ENCODE measurements at regions not wholly inside any gene's neighbourhood (a gene's known extent, or its start where the extent isn't known, plus 50 kb on each side); places are given as distances from the start of the nearest gene placed in this dataset.

- H3K27ac ChIP-seq, result no peak overlapping the region
- no peaks in the 10 kb centered on the region for H3K79me2 ChIP-seq (ENCODE audit: low read depth)
- no peak overlapping the region for H2AFZ ChIP-seq (replicated peaks)
Observed at GRCh38 chr7:84370114-84370513, 175.5 kb upstream of the SEMA3A start.

GRCh38 chr7:84368122-84368521 is 173.5 kb upstream of the SEMA3A start:
- no peak overlapping the region for H3K9ac ChIP-seq
- TF ChIP-seq CTCF (IDR thresholded peaks at IDR 0.05) (no peak), EZH2phosphoT487 (IDR thresholded peaks at IDR 0.05) (no peak), EZH2 (IDR thresholded peaks at IDR 0.05) (no peak)

More at GRCh38 chr7:84370114-84370513, 175.5 kb upstream of the SEMA3A start:
- Histone ChIP-seq H4K20me1 (ENCODE audit: low read depth) (no peaks in the 10 kb centered on the region), H3K36me3 (no peaks in the 10 kb centered on the region), H3F3A (ENCODE audit: low read depth) (peaks cover 7% of the 10 kb centered on the region), H3K4me1 (peaks cover 11% of the 10 kb centered on the region), H3K4me2 (no peak overlapping the region), H3K9ac (no peak overlapping the region), H3K27me3 (no peaks in the 10 kb centered on the region), H3K4me3 (no peak overlapping the region), H3K9me3 (ENCODE audit: low read depth) (no peaks in the 10 kb centered on the region)
- no peak overlapping the region for H3K27ac Mint-ChIP-seq
- H3K36me3 Mint-ChIP-seq, result no peaks in the 10 kb centered on the region
- H3K27me3 Mint-ChIP-seq (ENCODE audit: insufficient read depth, low read depth), result peaks cover 6% of the 10 kb centered on the region
- peaks cover 6% of the 10 kb centered on the region for H3K4me1 Mint-ChIP-seq
- TF ChIP-seq CTCF (IDR thresholded peaks at IDR 0.05) (no peak), EZH2 (IDR thresholded peaks at IDR 0.05) (no peak), EZH2phosphoT487 (IDR thresholded peaks at IDR 0.05) (no peak)
- H3K9me3 Mint-ChIP-seq, result no peaks in the 10 kb centered on the region
- no peak overlapping the region for H3K4me3 Mint-ChIP-seq
- DNase-seq (ENCODE audit: low spot score), result no peak

GRCh38 chr7:84364708-84365107 is 170.1 kb upstream of the SEMA3A start:
- Histone ChIP-seq H2AFZ (replicated peaks) (peak overlapping the region; percentile 11), H3K79me2 (ENCODE audit: low read depth) (no peaks in the 10 kb centered on the region), H3K36me3 (no peaks in the 10 kb centered on the region), H3K27ac (no peak overlapping the region), H3K27me3 (no peaks in the 10 kb centered on the region), H3K4me1 (peaks cover 8% of the 10 kb centered on the region), H3K4me2 (no peak overlapping the region), H3K9ac (no peak overlapping the region), H4K20me1 (ENCODE audit: low read depth) (no peaks in the 10 kb centered on the region), H3K4me3 (no peak overlapping the region), H3K9me3 (ENCODE audit: low read depth) (no peaks in the 10 kb centered on the region), H3F3A (ENCODE audit: low read depth) (peaks cover 7% of the 10 kb centered on the region)
- no peak for TF ChIP-seq EZH2 (IDR thresholded peaks at IDR 0.05)
- no peak for TF ChIP-seq EZH2phosphoT487 (IDR thresholded peaks at IDR 0.05)
- TF ChIP-seq CTCF (IDR thresholded peaks at IDR 0.05), result no peak
- no peaks in the 10 kb centered on the region for H3K27me3 Mint-ChIP-seq (ENCODE audit: insufficient read depth, low read depth)
- DNase-seq (ENCODE audit: low spot score), result peak; percentile 12
- no peak overlapping the region for H3K4me3 Mint-ChIP-seq
- peaks cover 13% of the 10 kb centered on the region for H3K4me1 Mint-ChIP-seq
- no peaks in the 10 kb centered on the region for H3K36me3 Mint-ChIP-seq
- no peak overlapping the region for H3K27ac Mint-ChIP-seq
- no peaks in the 10 kb centered on the region for H3K9me3 Mint-ChIP-seq

More at GRCh38 chr7:84368122-84368521, 173.5 kb upstream of the SEMA3A start:
- no peak for DNase-seq (ENCODE audit: low spot score)
- no peak overlapping the region for H3K27ac ChIP-seq
- Mint-ChIP-seq H3K4me1 (peaks cover 15% of the 10 kb centered on the region), H3K36me3 (no peaks in the 10 kb centered on the region), H3K4me3 (no peak overlapping the region), H3K27me3 (ENCODE audit: insufficient read depth, low read depth) (peaks cover 2% of the 10 kb centered on the region), H3K9me3 (no peaks in the 10 kb centered on the region), H3K27ac (no peak overlapping the region)
- no peaks in the 10 kb centered on the region for H3K79me2 ChIP-seq (ENCODE audit: low read depth)
- H4K20me1 ChIP-seq (ENCODE audit: low read depth), result no peaks in the 10 kb centered on the region
- H3K4me1 ChIP-seq, result peaks cover 19% of the 10 kb centered on the region
- H3F3A ChIP-seq (ENCODE audit: low read depth), result peaks cover 7% of the 10 kb centered on the region
- H3K4me2 ChIP-seq, result no peak overlapping the region
- no peaks in the 10 kb centered on the region for H3K27me3 ChIP-seq
- H2AFZ ChIP-seq (replicated peaks), result no peak overlapping the region
- no peaks in the 10 kb centered on the region for H3K9me3 ChIP-seq (ENCODE audit: low read depth)
- H3K4me3 ChIP-seq, result no peak overlapping the region
- no peaks in the 10 kb centered on the region for H3K36me3 ChIP-seq

All from neural progenitor cell (in vitro differentiated cells).